Endothelial cell of umbilical vein (primary cell): ENCODE measurements at regions not wholly inside any gene's neighbourhood (a gene's known extent, or its start where the extent isn't known, plus 50 kb on each side); places are given as distances from the start of the nearest gene placed in this dataset.

ENCODE experiments used
- BruUV-seq: library from RNA; stranded (reverse); fragments of 400-500 nt; replicated peaks from 2 replicates; lab custom pipeline; 2021; lab: Mats Ljungman, UMichigan
- CTCF ChIA-PET: fragments of 300-600, 350-600 bp; sonication (Branson Sonifier 250); formaldehyde crosslinking; loops from one replicate; lab custom pipeline; 2021; ENCODE audit warnings: antibody characterized with exemption, inconsistent platforms; lab: Charles Lee
- POLR2A ChIA-PET: fragments of 300-600, 350-600 bp; sonication (Branson Sonifier 250); formaldehyde crosslinking; loops from one replicate; lab custom pipeline; 2021; ENCODE audit warnings: antibody characterized with exemption, inconsistent platforms; lab: Charles Lee
- DNase-seq: peaks from one replicate; pipeline ENCODE4 v3.0.0-alpha.2; 2011; ENCODE audit warnings: low read depth, low spot score
- FAIRE-seq: peaks from 2 replicates; lab custom pipeline; 2011; peaks lifted over from hg19 to GRCh38; lab: Jason Lieb, UNC
- H2AFZ ChIP-seq: 2 replicates; pipeline ENCODE4 v1.6.0; 2012; ENCODE audit warnings: low read depth, low read length, control low read depth, inconsistent platforms
- H3K27ac ChIP-seq: 2 replicates; pipeline ENCODE4 v1.5.1; 2011; ENCODE audit warnings: low read depth, mild to moderate bottlenecking, control low read depth, low read length, moderate library complexity; ENCODE audit not compliant: insufficient read depth
- H3K27me3 ChIP-seq, 2 experiments: 2 replicates each; pipeline versions ENCODE4 v1.6.0 to v1.6.1; 2011; ENCODE audit warnings: low read length in 2 of 2, mixed read lengths in 1 of 2; ENCODE audit not compliant: control insufficient read depth in 2 of 2, insufficient read depth in 2 of 2
- H3K36me3 ChIP-seq, 2 experiments: 2 replicates in 1 of 2; 3 replicates in 1 of 2; pipeline ENCODE4 v1.5.1; 2011; ENCODE audit warnings: low read length in 2 of 2, mild to moderate bottlenecking in 1 of 2, moderate library complexity in 1 of 2; ENCODE audit not compliant: control insufficient read depth in 2 of 2, insufficient read depth in 2 of 2; ENCODE audit errors: extremely low read depth in 1 of 2
- H3K4me1 ChIP-seq: 3 replicates; pipeline ENCODE4 v1.5.1; 2011; ENCODE audit warnings: mild to moderate bottlenecking, low read length; ENCODE audit not compliant: control insufficient read depth, insufficient read depth; ENCODE audit errors: extremely low read depth
- H3K4me2 ChIP-seq: 2 replicates; pipeline ENCODE4 v1.6.1; 2011; ENCODE audit warnings: low read length, control low read depth, mixed read lengths; ENCODE audit not compliant: insufficient read depth
- H3K4me3 ChIP-seq, 3 experiments: fragments of 200-600 bp in 1 of 3; sonication (generic), shearing (Covaris generic) in 1 of 3; replicated peaks in 1 of 3; 2 replicates each; pipeline ENCODE4 v1.5.1; 2011 to 2016; ENCODE audit warnings: control low read depth in 3 of 3, low read length in 3 of 3, mild to moderate bottlenecking in 2 of 3, inconsistent platforms in 1 of 3, low read depth in 1 of 3, moderate library complexity in 1 of 3; ENCODE audit not compliant: insufficient read depth in 1 of 3
- H3K79me2 ChIP-seq: 2 replicates; pipeline ENCODE4 v1.6.0; 2012; ENCODE audit warnings: low read length, inconsistent platforms; ENCODE audit not compliant: control insufficient read depth, insufficient read depth
- H3K9ac ChIP-seq: replicated peaks from 2 replicates; pipeline ENCODE3; 2011; ENCODE audit warnings: low read length, control low read depth; ENCODE audit not compliant: insufficient read depth; ENCODE audit errors: extremely low read depth
- H3K9me1 ChIP-seq: replicated peaks from 3 replicates; pipeline ENCODE4 v1.6.0; 2011; ENCODE audit warnings: mild to moderate bottlenecking, low read length; ENCODE audit not compliant: control insufficient read depth, insufficient read depth; ENCODE audit errors: extremely low read depth
- H3K9me3 ChIP-seq: replicated peaks from 2 replicates; pipeline ENCODE4 v1.5.1; 2012; ENCODE audit warnings: low read length, inconsistent platforms; ENCODE audit not compliant: control insufficient read depth, insufficient read depth
- H4K20me1 ChIP-seq: replicated peaks from 2 replicates; pipeline ENCODE3; 2011; ENCODE audit warnings: mild to moderate bottlenecking, low read length; ENCODE audit not compliant: control insufficient read depth, insufficient read depth; ENCODE audit errors: extremely low read depth
- FOS ChIP-seq: IDR thresholded peaks from 2 replicates; pipeline ENCODE4 v1.6.1; 2011; ENCODE audit warnings: mild to moderate bottlenecking, low read length, moderate library complexity, borderline replicate concordance; ENCODE audit not compliant: insufficient read depth
- POLR2A ChIP-seq: IDR thresholded peaks from 2 replicates; pipeline ENCODE4 v1.6.1; 2012; ENCODE audit warnings: low read depth, mild to moderate bottlenecking, control low read depth, low read length
- dilution Hi-C: fragments of 300-500 bp; cut with MboI; formaldehyde crosslinking; loops from one replicate; pipeline ENCODE4 v1.15.0; 2019; ENCODE audit warnings: low sequenced_read_pairs; ENCODE audit not compliant: extremely low pct_ligation_motif_present
- intact Hi-C: fragments of 100-400 bp; cut with micrococcal nuclease; formaldehyde crosslinking; loops from one replicate; pipeline ENCODE4 v1.10.0; 2022

DNA sequence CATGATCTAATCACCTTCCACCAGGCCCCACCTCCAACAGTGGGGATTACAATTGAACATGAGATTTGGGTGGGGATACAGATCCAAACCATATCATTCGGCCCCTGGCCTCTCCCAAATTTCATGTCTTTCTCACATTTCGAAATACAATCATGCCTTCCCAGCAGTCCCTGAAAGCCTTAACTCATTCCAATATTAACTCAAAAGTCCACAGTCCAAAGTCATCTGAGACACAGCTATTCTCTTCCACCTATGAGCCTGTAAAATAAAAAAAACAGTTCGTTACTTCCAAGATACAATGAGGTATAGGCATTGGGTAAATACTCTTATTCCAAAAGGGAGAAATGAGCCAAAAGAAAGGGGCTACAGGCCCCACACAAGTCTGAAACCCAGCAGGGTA, 222.6 kb downstream of the SOD2 start:
- DNase-seq (no peak), FAIRE-seq (no peak)
- Histone ChIP-seq H3K79me2 (no peaks in the 10 kb centered on the region), H3K9me3 (no peaks in the 10 kb centered on the region), H3K27ac (no peak overlapping the region), H3K4me2 (no peak overlapping the region), H3K36me3 (no peaks in the 10 kb centered on the region), H3K4me3 (no peak overlapping the region), H3K27me3 (no peaks in the 10 kb centered on the region), H4K20me1 (no peaks in the 10 kb centered on the region), H3K9me1 (no peaks in the 10 kb centered on the region), H3K4me1 (no peaks in the 10 kb centered on the region), H2AFZ (no peak overlapping the region), H3K9ac (no peak overlapping the region)
- dilution Hi-C loops (no loop called here), intact Hi-C loops (no loop called here)
- CTCF ChIA-PET = no interaction called here
- BruUV-seq = no TSS peak
- TF ChIP-seq FOS (no peak), POLR2A (no peak)
- POLR2A ChIA-PET = no interaction called here

DNA sequence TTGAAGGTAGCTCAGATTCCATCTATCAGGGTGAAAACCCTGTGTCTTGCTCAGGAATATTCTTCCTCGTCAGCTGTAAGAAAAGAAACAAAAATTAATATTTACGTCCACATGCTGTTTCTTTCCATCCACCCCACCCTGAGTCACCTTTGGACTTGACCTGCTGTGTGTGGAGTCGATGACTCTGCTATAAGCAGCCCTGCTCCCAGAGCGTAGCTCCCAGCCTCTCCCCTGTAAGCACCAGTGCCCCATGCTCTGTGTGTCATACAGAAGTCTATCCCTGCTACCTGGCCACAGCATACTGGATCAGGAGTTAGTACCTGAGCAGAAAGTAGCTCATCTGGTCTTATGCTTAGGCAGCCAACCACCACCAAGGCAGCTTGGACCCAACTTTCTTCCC, 223.6 kb downstream of the SOD2 start:
- CTCF ChIA-PET = no interaction called here
- POLR2A ChIA-PET = no interaction called here

More for the DNA sequence above, 223.6 kb downstream of the SOD2 start:
- Histone ChIP-seq H3K27ac (no peak overlapping the region), H3K27me3 (no peaks in the 10 kb centered on the region), H3K4me2 (no peak overlapping the region), H3K4me3 (no peak overlapping the region), H3K9ac (no peak overlapping the region), H3K79me2 (no peaks in the 10 kb centered on the region), H4K20me1 (no peaks in the 10 kb centered on the region), H3K9me1 (no peaks in the 10 kb centered on the region), H2AFZ (no peak overlapping the region), H3K36me3 (no peaks in the 10 kb centered on the region), H3K4me1 (no peaks in the 10 kb centered on the region), H3K9me3 (no peaks in the 10 kb centered on the region)
- intact Hi-C loops = no loop called here
- no TSS peak for BruUV-seq
- dilution Hi-C loops = no loop called here
- TF ChIP-seq FOS = no peak
- no peak for TF ChIP-seq POLR2A
- DNase-seq = no peak
- no peak for FAIRE-seq
